Activated B cell treated with CpG ODN at 0.5 μM for 24 hours (primary cell): ENCODE measurements at regions not wholly inside any gene's neighbourhood (a gene's known extent, or its start where the extent isn't known, plus 50 kb on each side); places are given as distances from the start of the nearest gene placed in this dataset.

Experiments
- ATAC-seq: fragments of 200-7000 bp; cut with Tn5 transposase; one replicate; pipeline ENCODE4 v1.10.0; 2021; ENCODE audit warnings: low read depth, mild to moderate bottlenecking, moderate library complexity
- CTCF ChIA-PET: fragments of 350-600 bp; sonication (Branson Sonifier 250); formaldehyde crosslinking; loops from one replicate; lab custom pipeline; 2021; ENCODE audit warnings: antibody characterized with exemption; lab: Charles Lee
- POLR2A ChIA-PET: fragments of 350-600 bp; sonication (Branson Sonifier 250); formaldehyde crosslinking; loops from one replicate; lab custom pipeline; 2021; ENCODE audit warnings: antibody characterized with exemption; lab: Charles Lee
- DNase-seq: peaks from one replicate; pipeline ENCODE4 v3.0.0; 2022
- H3K27ac Mint-ChIP-seq: one replicate; pipeline ENCODE4 v1.8.0; 2020; ENCODE audit warnings: mixed read lengths
- H3K27me3 Mint-ChIP-seq: one replicate; pipeline ENCODE4 v1.8.0; 2021; ENCODE audit warnings: mixed read lengths
- H3K36me3 Mint-ChIP-seq: one replicate; pipeline ENCODE4 v1.8.0; 2021; ENCODE audit warnings: low read depth, mixed read lengths
- H3K4me1 Mint-ChIP-seq: one replicate; pipeline ENCODE4 v1.8.0; 2021; ENCODE audit warnings: mixed read lengths
- H3K4me3 Mint-ChIP-seq: one replicate; pipeline ENCODE4 v1.8.0; 2020; ENCODE audit warnings: mild to moderate bottlenecking, mixed read lengths
- H3K9me3 Mint-ChIP-seq: one replicate; pipeline ENCODE4 v1.8.0; 2020; ENCODE audit warnings: mixed read lengths
- intact Hi-C: fragments of 100-400 bp; cut with micrococcal nuclease; formaldehyde crosslinking; loops from one replicate; pipeline ENCODE4 v1.15.1; 2024
- TF ChIP-seq, protein P1 (sequence below): fragments of 200-600 bp; IDR thresholded peaks from one replicate; pipeline ENCODE4 v1.8.0; 2022; ENCODE audit warnings: antibody characterized with exemption, mild to moderate bottlenecking

DNA sequence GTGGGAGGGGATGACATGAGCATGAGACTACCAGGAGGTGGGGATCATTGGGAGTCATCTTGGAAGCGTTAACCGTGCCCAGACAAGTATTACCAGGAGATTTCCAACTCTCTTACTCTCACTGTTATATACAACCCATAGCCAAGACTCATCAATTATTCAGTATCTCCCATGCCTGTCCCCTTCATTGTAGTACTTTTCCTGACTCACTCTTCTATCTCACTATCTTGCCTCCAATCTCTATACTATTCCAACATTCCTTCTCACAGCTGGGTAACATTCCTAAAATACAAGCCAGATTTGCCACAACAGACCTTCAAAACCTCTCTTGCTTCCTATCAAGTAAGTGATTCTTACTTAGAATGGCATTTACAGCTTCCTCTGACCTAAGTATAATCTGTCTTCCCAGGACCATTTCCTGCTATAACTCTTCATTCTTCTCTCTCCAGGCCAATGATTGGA lies 226.3 kb upstream of the SMLR1 start:
- H3K27ac Mint-ChIP-seq: no peak overlapping the region
- H3K4me1 Mint-ChIP-seq: peaks cover 11% of the 10 kb centered on the region
- TF ChIP-seq, protein P1, sequence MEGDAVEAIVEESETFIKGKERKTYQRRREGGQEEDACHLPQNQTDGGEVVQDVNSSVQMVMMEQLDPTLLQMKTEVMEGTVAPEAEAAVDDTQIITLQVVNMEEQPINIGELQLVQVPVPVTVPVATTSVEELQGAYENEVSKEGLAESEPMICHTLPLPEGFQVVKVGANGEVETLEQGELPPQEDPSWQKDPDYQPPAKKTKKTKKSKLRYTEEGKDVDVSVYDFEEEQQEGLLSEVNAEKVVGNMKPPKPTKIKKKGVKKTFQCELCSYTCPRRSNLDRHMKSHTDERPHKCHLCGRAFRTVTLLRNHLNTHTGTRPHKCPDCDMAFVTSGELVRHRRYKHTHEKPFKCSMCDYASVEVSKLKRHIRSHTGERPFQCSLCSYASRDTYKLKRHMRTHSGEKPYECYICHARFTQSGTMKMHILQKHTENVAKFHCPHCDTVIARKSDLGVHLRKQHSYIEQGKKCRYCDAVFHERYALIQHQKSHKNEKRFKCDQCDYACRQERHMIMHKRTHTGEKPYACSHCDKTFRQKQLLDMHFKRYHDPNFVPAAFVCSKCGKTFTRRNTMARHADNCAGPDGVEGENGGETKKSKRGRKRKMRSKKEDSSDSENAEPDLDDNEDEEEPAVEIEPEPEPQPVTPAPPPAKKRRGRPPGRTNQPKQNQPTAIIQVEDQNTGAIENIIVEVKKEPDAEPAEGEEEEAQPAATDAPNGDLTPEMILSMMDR: no peak
- intact Hi-C loops: no loop called here
- ChIA-PET POLR2A (no interaction called here), CTCF (no interaction called here)
- H3K36me3 Mint-ChIP-seq: no peaks in the 10 kb centered on the region
- no peak for DNase-seq
- no peak overlapping the region for H3K4me3 Mint-ChIP-seq
- no peaks in the 10 kb centered on the region for H3K9me3 Mint-ChIP-seq
- no peak for ATAC-seq
- H3K27me3 Mint-ChIP-seq: no peaks in the 10 kb centered on the region

DNA sequence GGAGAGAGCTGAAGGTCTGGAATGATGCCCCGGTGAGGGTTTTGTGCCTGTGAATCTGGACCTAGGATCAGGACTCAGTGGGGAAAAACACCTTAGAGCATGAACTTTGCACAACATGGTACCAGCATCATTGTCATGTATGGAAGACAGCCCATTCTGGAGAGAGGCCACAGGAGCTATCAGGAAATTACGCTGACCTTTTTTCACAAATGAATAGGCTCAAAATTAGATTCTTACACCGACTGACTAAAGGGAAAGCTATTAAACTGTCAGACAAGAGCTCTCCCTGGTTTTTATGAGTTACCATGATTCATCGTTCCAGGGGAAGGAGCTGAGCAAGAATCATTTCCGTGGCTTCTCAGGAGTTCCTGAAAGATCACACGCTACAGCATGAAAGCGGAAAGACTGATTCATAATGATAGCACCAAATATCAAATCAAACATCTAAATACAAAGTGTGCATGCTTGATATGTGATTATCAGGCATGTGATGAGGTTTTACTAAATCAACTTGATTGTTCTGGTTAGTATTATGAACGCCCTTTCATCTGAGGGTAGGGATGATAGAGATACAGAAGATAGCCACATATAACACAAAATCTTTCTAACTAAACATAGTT lies 224.9 kb upstream of the SMLR1 start:
- Mint-ChIP-seq H3K27ac (no peak overlapping the region), H3K4me3 (no peak overlapping the region), H3K27me3 (no peaks in the 10 kb centered on the region), H3K9me3 (no peaks in the 10 kb centered on the region), H3K36me3 (no peaks in the 10 kb centered on the region), H3K4me1 (peaks cover 11% of the 10 kb centered on the region)
- ATAC-seq (no peak), DNase-seq (no peak)
- POLR2A ChIA-PET: no interaction called here
- CTCF ChIA-PET: no interaction called here
- intact Hi-C loops: no loop called here
- TF ChIP-seq, protein P1: no peak

DNA sequence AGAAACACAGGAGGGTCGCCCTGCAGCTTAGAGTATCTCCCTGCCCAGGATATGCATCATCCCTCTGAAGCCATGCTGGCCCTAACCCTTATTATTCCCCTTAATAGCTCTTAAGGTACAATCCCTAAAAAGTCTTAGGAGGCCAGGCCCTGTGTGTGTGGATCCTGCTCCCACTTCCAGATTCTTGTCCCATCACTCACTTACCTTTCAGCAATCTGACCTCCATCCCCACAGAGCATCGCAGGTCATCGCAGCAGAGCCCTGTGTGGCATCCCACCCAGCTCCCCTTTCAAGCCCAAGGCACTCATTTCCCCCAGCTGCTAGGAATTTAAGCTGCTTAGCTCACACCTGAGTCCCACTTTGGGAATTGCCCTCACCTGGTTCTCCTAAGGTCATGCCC lies 223.8 kb upstream of the SMLR1 start:
- DNase-seq (no peak), ATAC-seq (no peak)
- no peaks in the 10 kb centered on the region for H3K36me3 Mint-ChIP-seq
- ChIA-PET POLR2A (no interaction called here), CTCF (no interaction called here)
- no peaks in the 10 kb centered on the region for H3K9me3 Mint-ChIP-seq
- no peak overlapping the region for H3K4me3 Mint-ChIP-seq
- TF ChIP-seq, protein P1: no peak
- no peaks in the 10 kb centered on the region for H3K27me3 Mint-ChIP-seq
- no peak overlapping the region for H3K27ac Mint-ChIP-seq
- intact Hi-C loops: no loop called here
- H3K4me1 Mint-ChIP-seq: peaks cover 11% of the 10 kb centered on the region

DNA sequence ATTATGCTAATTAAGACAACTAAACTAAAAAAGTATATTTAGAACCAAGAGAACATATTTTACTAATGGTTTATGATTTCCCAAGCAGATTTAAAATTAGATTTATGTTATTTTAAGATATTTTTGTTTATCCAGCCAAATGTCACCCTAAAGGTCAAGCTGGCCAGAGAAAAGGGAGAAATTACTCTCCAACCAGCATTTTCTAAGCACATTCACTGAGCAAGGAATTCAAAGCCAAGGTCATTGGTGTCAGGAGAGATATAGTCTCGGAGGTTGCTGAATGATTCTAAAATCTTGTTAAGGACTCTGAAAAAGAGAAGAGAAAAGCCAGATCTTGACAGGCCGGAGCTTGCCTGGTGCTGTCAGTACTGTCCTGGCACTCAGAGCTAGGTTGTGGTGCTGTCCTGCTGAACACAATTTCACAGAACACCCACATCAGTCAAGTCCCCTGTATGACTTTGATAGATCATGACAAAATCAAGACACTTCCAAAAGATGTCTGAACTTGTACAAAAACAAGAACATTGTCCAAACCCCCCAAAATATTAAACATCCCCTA lies 222.3 kb upstream of the SMLR1 start:
- no peaks in the 10 kb centered on the region for H3K27me3 Mint-ChIP-seq
- intact Hi-C loops: no loop called here
- ChIA-PET POLR2A (no interaction called here), CTCF (no interaction called here)
- ATAC-seq: no peak
- no peak overlapping the region for H3K27ac Mint-ChIP-seq
- H3K4me1 Mint-ChIP-seq: peaks cover 11% of the 10 kb centered on the region
- no peaks in the 10 kb centered on the region for H3K36me3 Mint-ChIP-seq
- no peaks in the 10 kb centered on the region for H3K9me3 Mint-ChIP-seq
- DNase-seq: no peak
- no peak overlapping the region for H3K4me3 Mint-ChIP-seq
- TF ChIP-seq, protein P1: no peak

DNA sequence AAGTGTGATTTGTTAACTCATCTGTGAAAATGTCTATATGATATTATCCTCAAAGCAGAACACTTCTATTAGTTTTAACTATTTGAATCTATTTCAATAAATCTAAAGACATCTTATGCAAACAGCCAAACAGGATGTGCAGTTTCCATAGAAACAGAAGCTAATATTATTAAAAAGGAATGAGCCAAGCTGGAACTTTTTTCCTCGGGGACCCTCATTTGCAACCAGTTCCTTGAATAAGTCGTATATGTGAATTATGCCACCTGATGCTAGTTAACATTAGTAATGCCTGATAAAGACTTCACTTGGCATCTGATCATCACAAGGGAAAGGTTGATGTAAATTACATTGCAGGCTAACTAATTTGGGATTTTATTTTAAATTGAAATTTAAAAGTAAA lies 216.9 kb upstream of the SMLR1 start:
- no peak overlapping the region for H3K4me3 Mint-ChIP-seq
- TF ChIP-seq, protein P1: no peak

More for the DNA sequence above, 216.9 kb upstream of the SMLR1 start:
- ATAC-seq (no peak), DNase-seq (no peak)
- Mint-ChIP-seq H3K27me3 (no peaks in the 10 kb centered on the region), H3K27ac (no peak overlapping the region), H3K36me3 (no peaks in the 10 kb centered on the region), H3K4me1 (no peaks in the 10 kb centered on the region), H3K9me3 (no peaks in the 10 kb centered on the region)
- ChIA-PET POLR2A (no interaction called here), CTCF (no interaction called here)
- intact Hi-C loops: no loop called here
